HepG2 (cell line): ENCODE measurements at regions not wholly inside any gene's neighbourhood (a gene's known extent, or its start where the extent isn't known, plus 50 kb on each side); places are given as distances from the start of the nearest gene placed in this dataset.

ENCODE experiments used
- EP300 ChIP-seq, 3 experiments: sonication (generic) in 1 of 3; formaldehyde crosslinking in 1 of 3; IDR thresholded peaks; 2 replicates each; pipeline versions ENCODE4 v1.5.1 to v1.6.1; 2011 to 2020; ENCODE audit warnings: low read depth in 2 of 3, low read length in 2 of 3, borderline replicate concordance in 1 of 3, improper control_type of control experiment in 1 of 3, mild to moderate bottlenecking in 1 of 3, missing genetic modification reagents in 1 of 3, moderate library complexity in 1 of 3
- ZKSCAN8 ChIP-seq: IDR thresholded peaks from 2 replicates; pipeline ENCODE4 v1.6.1; 2016; ENCODE audit warnings: borderline replicate concordance, missing genetic modification reagents, missing compliant biosample characterization
- ZNF530 ChIP-seq: sonication (generic); formaldehyde crosslinking; IDR thresholded peaks from 2 replicates; pipeline ENCODE4 v1.5.0; 2020; ENCODE audit warnings: low read depth, mild to moderate bottlenecking, missing genetic modification reagents
- TF ChIP-seq, protein P1 (sequence below): IDR thresholded peaks from 2 replicates; pipeline ENCODE4 v1.6.1; 2012; ENCODE audit warnings: low read length, improper control_type of control experiment
- TF ChIP-seq, protein P2 (sequence below): sonication (generic); formaldehyde crosslinking; IDR thresholded peaks from 2 replicates; pipeline ENCODE4 v1.9.0; 2021; ENCODE audit warnings: missing genetic modification reagents, borderline replicate concordance

DNA sequence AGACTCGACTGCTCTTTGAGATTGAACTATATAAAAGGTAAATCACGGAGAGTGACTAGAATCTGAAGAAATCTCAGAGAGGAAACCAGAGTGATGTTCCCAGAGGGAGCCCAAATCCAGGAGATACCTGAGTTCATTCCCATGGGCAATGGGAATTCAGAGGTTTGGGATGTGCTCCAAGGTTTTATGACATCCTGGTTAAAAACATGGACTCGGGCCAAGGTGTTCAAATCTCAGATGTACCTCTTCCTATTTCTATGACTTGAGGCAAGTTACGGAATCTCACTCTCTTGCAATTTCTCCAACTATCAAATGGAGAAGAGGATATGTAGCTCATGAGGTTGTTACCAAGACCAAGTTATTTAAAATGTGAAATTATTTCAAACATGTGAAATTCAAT is 54.5 kb upstream of the RAB18 start:
- TF ChIP-seq, protein P1, sequence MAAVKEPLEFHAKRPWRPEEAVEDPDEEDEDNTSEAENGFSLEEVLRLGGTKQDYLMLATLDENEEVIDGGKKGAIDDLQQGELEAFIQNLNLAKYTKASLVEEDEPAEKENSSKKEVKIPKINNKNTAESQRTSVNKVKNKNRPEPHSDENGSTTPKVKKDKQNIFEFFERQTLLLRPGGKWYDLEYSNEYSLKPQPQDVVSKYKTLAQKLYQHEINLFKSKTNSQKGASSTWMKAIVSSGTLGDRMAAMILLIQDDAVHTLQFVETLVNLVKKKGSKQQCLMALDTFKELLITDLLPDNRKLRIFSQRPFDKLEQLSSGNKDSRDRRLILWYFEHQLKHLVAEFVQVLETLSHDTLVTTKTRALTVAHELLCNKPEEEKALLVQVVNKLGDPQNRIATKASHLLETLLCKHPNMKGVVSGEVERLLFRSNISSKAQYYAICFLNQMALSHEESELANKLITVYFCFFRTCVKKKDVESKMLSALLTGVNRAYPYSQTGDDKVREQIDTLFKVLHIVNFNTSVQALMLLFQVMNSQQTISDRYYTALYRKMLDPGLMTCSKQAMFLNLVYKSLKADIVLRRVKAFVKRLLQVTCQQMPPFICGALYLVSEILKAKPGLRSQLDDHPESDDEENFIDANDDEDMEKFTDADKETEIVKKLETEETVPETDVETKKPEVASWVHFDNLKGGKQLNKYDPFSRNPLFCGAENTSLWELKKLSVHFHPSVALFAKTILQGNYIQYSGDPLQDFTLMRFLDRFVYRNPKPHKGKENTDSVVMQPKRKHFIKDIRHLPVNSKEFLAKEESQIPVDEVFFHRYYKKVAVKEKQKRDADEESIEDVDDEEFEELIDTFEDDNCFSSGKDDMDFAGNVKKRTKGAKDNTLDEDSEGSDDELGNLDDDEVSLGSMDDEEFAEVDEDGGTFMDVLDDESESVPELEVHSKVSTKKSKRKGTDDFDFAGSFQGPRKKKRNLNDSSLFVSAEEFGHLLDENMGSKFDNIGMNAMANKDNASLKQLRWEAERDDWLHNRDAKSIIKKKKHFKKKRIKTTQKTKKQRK, result no peak
- TF ChIP-seq, protein P2, sequence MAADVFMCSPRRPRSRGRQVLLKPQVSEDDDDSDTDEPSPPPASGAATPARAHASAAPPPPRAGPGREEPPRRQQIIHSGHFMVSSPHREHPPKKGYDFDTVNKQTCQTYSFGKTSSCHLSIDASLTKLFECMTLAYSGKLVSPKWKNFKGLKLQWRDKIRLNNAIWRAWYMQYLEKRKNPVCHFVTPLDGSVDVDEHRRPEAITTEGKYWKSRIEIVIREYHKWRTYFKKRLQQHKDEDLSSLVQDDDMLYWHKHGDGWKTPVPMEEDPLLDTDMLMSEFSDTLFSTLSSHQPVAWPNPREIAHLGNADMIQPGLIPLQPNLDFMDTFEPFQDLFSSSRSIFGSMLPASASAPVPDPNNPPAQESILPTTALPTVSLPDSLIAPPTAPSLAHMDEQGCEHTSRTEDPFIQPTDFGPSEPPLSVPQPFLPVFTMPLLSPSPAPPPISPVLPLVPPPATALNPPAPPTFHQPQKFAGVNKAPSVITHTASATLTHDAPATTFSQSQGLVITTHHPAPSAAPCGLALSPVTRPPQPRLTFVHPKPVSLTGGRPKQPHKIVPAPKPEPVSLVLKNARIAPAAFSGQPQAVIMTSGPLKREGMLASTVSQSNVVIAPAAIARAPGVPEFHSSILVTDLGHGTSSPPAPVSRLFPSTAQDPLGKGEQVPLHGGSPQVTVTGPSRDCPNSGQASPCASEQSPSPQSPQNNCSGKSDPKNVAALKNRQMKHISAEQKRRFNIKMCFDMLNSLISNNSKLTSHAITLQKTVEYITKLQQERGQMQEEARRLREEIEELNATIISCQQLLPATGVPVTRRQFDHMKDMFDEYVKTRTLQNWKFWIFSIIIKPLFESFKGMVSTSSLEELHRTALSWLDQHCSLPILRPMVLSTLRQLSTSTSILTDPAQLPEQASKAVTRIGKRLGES, result no peak
- TF ChIP-seq EP300 (IDR thresholded peaks at IDR 0.05; ENCODE audit: low read depth in 2 of 2, low read length in 2 of 2) (no peak), EP300 (CRISPR knock-in tag; IDR thresholded peaks at IDR 0.05; ENCODE audit: borderline replicate concordance) (no peak), ZKSCAN8 (no peak), ZNF530 (CRISPR knock-in tag) (no peak)
